GM12878 (cell line): ENCODE measurements at regions not wholly inside any gene's neighbourhood (a gene's known extent, or its start where the extent isn't known, plus 50 kb on each side); places are given as distances from the start of the nearest gene placed in this dataset.

Source experiments
- ATAC-seq: fragments of 200-7000 bp; cut with Tn5 transposase; 3 replicates; pipeline ENCODE4 v1.9.1; 2020; ENCODE audit warnings: mild to moderate bottlenecking, moderate library complexity
- BruUV-seq: library from RNA; stranded (reverse); fragments of 400-500 nt; replicated peaks from 2 replicates; lab custom pipeline; 2021; lab: Mats Ljungman, UMichigan
- CTCF ChIA-PET: fragments of 300-600 bp; sonication (Branson Sonifier 250); formaldehyde crosslinking; extraction: SDS; loops from one replicate; lab custom pipeline; 2021; ENCODE audit warnings: inconsistent platforms; lab: Yijun Ruan, JAX
- POLR2A ChIA-PET: fragments of 350-600 bp; formaldehyde crosslinking; extraction: SDS; loops from one replicate; lab custom pipeline; 2021; ENCODE audit warnings: inconsistent platforms; lab: Charles Lee
- RAD21 ChIA-PET: fragments of 300-600 bp; sonication (Branson Sonifier 250); formaldehyde crosslinking; loops from one replicate; lab custom pipeline; 2023; ENCODE audit warnings: antibody characterized with exemption; ENCODE audit not compliant: unreplicated experiment; lab: Charles Lee
- SMC1A ChIA-PET: fragments of 300-600 bp; sonication (Branson Sonifier 250); formaldehyde crosslinking; loops from one replicate; lab custom pipeline; 2023; ENCODE audit not compliant: unreplicated experiment, uncharacterized antibody; lab: Charles Lee
- DNase-seq: peaks from one replicate; pipeline ENCODE4 v3.0.0-alpha.2; 2011; ENCODE audit warnings: low read depth, low spot score
- FAIRE-seq: peaks from 3 replicates; lab custom pipeline; 2011; peaks lifted over from hg19 to GRCh38; lab: Jason Lieb, UNC
- H2AFZ ChIP-seq: 2 replicates; pipeline ENCODE4 v1.6.0; 2011; ENCODE audit warnings: low read depth, low read length, control low read depth; ENCODE audit not compliant: control insufficient read depth
- H3K27ac ChIP-seq: 2 replicates; pipeline ENCODE4 v1.5.1; 2011; ENCODE audit warnings: control low read depth; ENCODE audit not compliant: control insufficient read depth, insufficient read depth
- H3K27me3 ChIP-seq, 2 experiments: replicated peaks in 1 of 2; 2 replicates each; pipeline versions ENCODE4 v1.6.0 to v1.6.1; 2011; ENCODE audit warnings: low read length in 1 of 2; ENCODE audit not compliant: control insufficient read depth in 2 of 2, insufficient read depth in 2 of 2
- H3K36me3 ChIP-seq, 2 experiments: 2 replicates each; pipeline ENCODE4 v1.5.1; 2011; ENCODE audit warnings: low read length in 1 of 2; ENCODE audit not compliant: control insufficient read depth in 2 of 2, insufficient read depth in 2 of 2
- H3K4me1 ChIP-seq: 2 replicates; pipeline ENCODE4 v1.6.1; 2011; ENCODE audit warnings: mild to moderate bottlenecking, low read length, moderate library complexity, mixed read lengths; ENCODE audit not compliant: control insufficient read depth, insufficient read depth
- H3K4me2 ChIP-seq: 2 replicates; pipeline ENCODE4 v1.6.0; 2011; ENCODE audit warnings: control low read depth; ENCODE audit not compliant: control insufficient read depth, insufficient read depth
- H3K4me3 ChIP-seq: fragments of 200-600 bp; sonication (generic); 2 replicates; pipeline ENCODE4 v1.5.1; 2016
- H3K79me2 ChIP-seq: 2 replicates; pipeline ENCODE4 v1.6.0; 2011; ENCODE audit warnings: low read length; ENCODE audit not compliant: control insufficient read depth, insufficient read depth
- H3K9ac ChIP-seq: 2 replicates; pipeline ENCODE4 v1.8.0; 2011; ENCODE audit warnings: low read length, control low read depth, mixed read lengths; ENCODE audit not compliant: control insufficient read depth, insufficient read depth
- H3K9me3 ChIP-seq: replicated peaks from 3 replicates; pipeline ENCODE4 v1.5.1; 2011; ENCODE audit warnings: mild to moderate bottlenecking, low read length; ENCODE audit not compliant: control insufficient read depth, insufficient read depth
- H4K20me1 ChIP-seq: 2 replicates; pipeline ENCODE4 v1.6.0; 2011; ENCODE audit not compliant: control insufficient read depth, insufficient read depth
- BCLAF1 ChIP-seq: fragments of 450-650 bp; IDR thresholded peaks from 2 replicates; pipeline ENCODE4 v1.6.1; 2017; ENCODE audit warnings: antibody characterized with exemption, mild to moderate bottlenecking, moderate library complexity
- EGR1 ChIP-seq, 2 experiments: IDR thresholded peaks; 1 replicate in 1 of 2; 2 replicates in 1 of 2; pipeline ENCODE4 v1.6.1; 2011 to 2012; ENCODE audit warnings: low read depth in 2 of 2, low read length in 2 of 2, borderline replicate concordance in 1 of 2, mild to moderate bottlenecking in 1 of 2, moderate library complexity in 1 of 2
- FOXK2 ChIP-seq: fragments of 450-650 bp; IDR thresholded peaks from 2 replicates; pipeline ENCODE4 v1.6.1; 2017; ENCODE audit warnings: mild to moderate bottlenecking, moderate library complexity
- JUND ChIP-seq: IDR thresholded peaks from 2 replicates; pipeline ENCODE4 v1.6.1; 2012; ENCODE audit warnings: low read depth, mild to moderate bottlenecking, low read length, improper control_type of control experiment, moderate library complexity
- KLF5 ChIP-seq: fragments of 450-650 bp; IDR thresholded peaks from 2 replicates; pipeline ENCODE4 v1.6.1; 2014; ENCODE audit warnings: mild to moderate bottlenecking; ENCODE audit not compliant: partially characterized antibody
- MEF2B ChIP-seq: fragments of 450-650 bp; IDR thresholded peaks from 2 replicates; pipeline ENCODE4 v1.6.1; 2018; ENCODE audit warnings: mild to moderate bottlenecking, moderate library complexity; ENCODE audit not compliant: partially characterized antibody, poor library complexity, severe bottlenecking
- NFYA ChIP-seq: IDR thresholded peaks from 2 replicates; pipeline ENCODE4 v1.6.1; 2011; ENCODE audit warnings: low read depth, mild to moderate bottlenecking, low read length, improper control_type of control experiment, borderline replicate concordance
- NRF1 ChIP-seq: conservative IDR thresholded peaks from 2 replicates; pipeline ENCODE4 v1.6.1; 2011; ENCODE audit warnings: mild to moderate bottlenecking, low read depth, low read length, improper control_type of control experiment
- TCF7 ChIP-seq: IDR thresholded peaks from 2 replicates; pipeline ENCODE4 v1.6.1; 2014; ENCODE audit warnings: antibody characterized with exemption, borderline replicate concordance
- ZBED1 ChIP-seq: IDR thresholded peaks from 2 replicates; pipeline ENCODE4 v1.6.1; 2016; ENCODE audit warnings: borderline replicate concordance
- ZNF24 ChIP-seq: fragments of 450-650 bp; IDR thresholded peaks from 2 replicates; pipeline ENCODE4 v1.6.1; 2017; ENCODE audit warnings: antibody characterized with exemption, mild to moderate bottlenecking
- ZSCAN29 ChIP-seq: fragments of 450-650 bp; IDR thresholded peaks from 2 replicates; pipeline ENCODE4 v1.6.1; 2017; ENCODE audit warnings: mild to moderate bottlenecking, moderate library complexity
- WGBS: methylation state at CpG from one replicate; pipeline ENCODE4 v1.1.6; 2016; ENCODE audit warnings: low lambda C conversion rate; ENCODE audit not compliant: insufficient replicate concordance, insufficient coverage; ENCODE audit errors: missing lambda C conversion rate; 5-methylcytosine and 5-hydroxymethylcytosine counted together
- in situ Hi-C: fragments of 300-500 bp; cut with MboI; formaldehyde crosslinking; loops from 9 replicates; pipeline ENCODE4 v1.14.3; 2018; ENCODE audit warnings: mixed read lengths
- intact Hi-C: fragments of 100-400 bp; cut with micrococcal nuclease; formaldehyde crosslinking; loops from one replicate; pipeline ENCODE4 v1.14.2; 2022; ENCODE audit not compliant: unreplicated experiment
- TF ChIP-seq, protein P1 (sequence below): fragments of 450-650 bp; IDR thresholded peaks from 2 replicates; pipeline ENCODE4 v1.6.1; 2017; ENCODE audit warnings: mild to moderate bottlenecking, moderate library complexity
- TF ChIP-seq, protein P2 (sequence below), 3 experiments: IDR thresholded peaks in 2 of 3; conservative IDR thresholded peaks in 1 of 3; 2 replicates each; pipeline ENCODE4 v1.5.1; 2011; ENCODE audit warnings: low read depth in 3 of 3, low read length in 3 of 3, mild to moderate bottlenecking in 3 of 3, control low read depth in 2 of 3, moderate library complexity in 2 of 3, inconsistent platforms in 1 of 3, mixed read lengths in 1 of 3; ENCODE audit not compliant: control insufficient read depth in 2 of 3, insufficient read depth in 1 of 3; ENCODE audit errors: extremely low read depth in 1 of 3

DNA sequence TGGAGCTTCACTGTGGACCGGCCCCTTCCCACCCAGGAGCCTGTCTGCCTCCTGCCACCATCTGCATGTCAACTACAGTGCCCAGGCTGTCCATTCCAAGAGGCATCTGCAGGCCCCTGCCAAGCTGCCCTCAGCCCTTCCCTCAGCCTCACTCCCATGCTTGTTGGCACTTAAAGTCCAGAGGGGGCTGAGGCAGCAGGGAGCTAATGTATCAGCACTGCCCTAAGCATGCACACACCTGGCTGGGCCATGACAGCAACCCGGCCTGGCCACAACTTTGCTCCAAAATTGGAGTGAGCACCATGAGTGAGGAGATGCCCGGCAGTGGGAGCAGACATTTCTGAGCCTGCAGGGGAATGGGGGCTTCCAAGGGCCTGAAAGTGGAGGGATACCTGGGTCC, 417.5 kb upstream of the GRM3 start:
- BruUV-seq, result no TSS peak
- ChIA-PET CTCF (no interaction called here), SMC1A (interaction anchor here (0.6 to 1.6 kb wide), 2 partner anchors 10 to 11 kb away, joined by 3 read pairs; no protein-coding TSS in a partner anchor), RAD21 (no interaction called here), POLR2A (no interaction called here)
- WGBS, result 26% methylated on average over 3 of the region's 3 CpGs
- Histone ChIP-seq H3K4me1 (no peaks in the 10 kb centered on the region), H3K27ac (no peak overlapping the region), H3K9me3 (no peaks in the 10 kb centered on the region), H3K4me2 (no peak overlapping the region), H3K79me2 (no peaks in the 10 kb centered on the region), H3K9ac (no peak overlapping the region), H3K36me3 (no peaks in the 10 kb centered on the region), H3K4me3 (no peak overlapping the region), H3K27me3 (no peaks in the 10 kb centered on the region), H4K20me1 (no peaks in the 10 kb centered on the region), H2AFZ (no peak overlapping the region)
- in situ Hi-C loops (no loop called here), intact Hi-C loops (no loop called here)
- FAIRE-seq, result no peak
- no peak for ATAC-seq
- no peak for DNase-seq
- TF ChIP-seq ZSCAN29 (no peak), FOXK2 (no peak), EGR1 (IDR thresholded peaks at IDR 0.05; ENCODE audit: borderline replicate concordance in 1 of 2, low read depth in 2 of 2, low read length in 2 of 2) (no peak), BCLAF1 (no peak), KLF5 (no peak), TCF7 (no peak), ZNF24 (no peak), ZBED1 (no peak), MEF2B (no peak), JUND (no peak), NRF1 (no peak), NFYA (no peak)
- TF ChIP-seq, protein P1, sequence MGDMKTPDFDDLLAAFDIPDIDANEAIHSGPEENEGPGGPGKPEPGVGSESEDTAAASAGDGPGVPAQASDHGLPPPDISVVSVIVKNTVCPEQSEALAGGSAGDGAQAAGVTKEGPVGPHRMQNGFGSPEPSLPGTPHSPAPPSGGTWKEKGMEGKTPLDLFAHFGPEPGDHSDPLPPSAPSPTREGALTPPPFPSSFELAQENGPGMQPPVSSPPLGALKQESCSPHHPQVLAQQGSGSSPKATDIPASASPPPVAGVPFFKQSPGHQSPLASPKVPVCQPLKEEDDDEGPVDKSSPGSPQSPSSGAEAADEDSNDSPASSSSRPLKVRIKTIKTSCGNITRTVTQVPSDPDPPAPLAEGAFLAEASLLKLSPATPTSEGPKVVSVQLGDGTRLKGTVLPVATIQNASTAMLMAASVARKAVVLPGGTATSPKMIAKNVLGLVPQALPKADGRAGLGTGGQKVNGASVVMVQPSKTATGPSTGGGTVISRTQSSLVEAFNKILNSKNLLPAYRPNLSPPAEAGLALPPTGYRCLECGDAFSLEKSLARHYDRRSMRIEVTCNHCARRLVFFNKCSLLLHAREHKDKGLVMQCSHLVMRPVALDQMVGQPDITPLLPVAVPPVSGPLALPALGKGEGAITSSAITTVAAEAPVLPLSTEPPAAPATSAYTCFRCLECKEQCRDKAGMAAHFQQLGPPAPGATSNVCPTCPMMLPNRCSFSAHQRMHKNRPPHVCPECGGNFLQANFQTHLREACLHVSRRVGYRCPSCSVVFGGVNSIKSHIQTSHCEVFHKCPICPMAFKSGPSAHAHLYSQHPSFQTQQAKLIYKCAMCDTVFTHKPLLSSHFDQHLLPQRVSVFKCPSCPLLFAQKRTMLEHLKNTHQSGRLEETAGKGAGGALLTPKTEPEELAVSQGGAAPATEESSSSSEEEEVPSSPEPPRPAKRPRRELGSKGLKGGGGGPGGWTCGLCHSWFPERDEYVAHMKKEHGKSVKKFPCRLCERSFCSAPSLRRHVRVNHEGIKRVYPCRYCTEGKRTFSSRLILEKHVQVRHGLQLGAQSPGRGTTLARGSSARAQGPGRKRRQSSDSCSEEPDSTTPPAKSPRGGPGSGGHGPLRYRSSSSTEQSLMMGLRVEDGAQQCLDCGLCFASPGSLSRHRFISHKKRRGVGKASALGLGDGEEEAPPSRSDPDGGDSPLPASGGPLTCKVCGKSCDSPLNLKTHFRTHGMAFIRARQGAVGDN, result no peak
- TF ChIP-seq, protein P2, sequence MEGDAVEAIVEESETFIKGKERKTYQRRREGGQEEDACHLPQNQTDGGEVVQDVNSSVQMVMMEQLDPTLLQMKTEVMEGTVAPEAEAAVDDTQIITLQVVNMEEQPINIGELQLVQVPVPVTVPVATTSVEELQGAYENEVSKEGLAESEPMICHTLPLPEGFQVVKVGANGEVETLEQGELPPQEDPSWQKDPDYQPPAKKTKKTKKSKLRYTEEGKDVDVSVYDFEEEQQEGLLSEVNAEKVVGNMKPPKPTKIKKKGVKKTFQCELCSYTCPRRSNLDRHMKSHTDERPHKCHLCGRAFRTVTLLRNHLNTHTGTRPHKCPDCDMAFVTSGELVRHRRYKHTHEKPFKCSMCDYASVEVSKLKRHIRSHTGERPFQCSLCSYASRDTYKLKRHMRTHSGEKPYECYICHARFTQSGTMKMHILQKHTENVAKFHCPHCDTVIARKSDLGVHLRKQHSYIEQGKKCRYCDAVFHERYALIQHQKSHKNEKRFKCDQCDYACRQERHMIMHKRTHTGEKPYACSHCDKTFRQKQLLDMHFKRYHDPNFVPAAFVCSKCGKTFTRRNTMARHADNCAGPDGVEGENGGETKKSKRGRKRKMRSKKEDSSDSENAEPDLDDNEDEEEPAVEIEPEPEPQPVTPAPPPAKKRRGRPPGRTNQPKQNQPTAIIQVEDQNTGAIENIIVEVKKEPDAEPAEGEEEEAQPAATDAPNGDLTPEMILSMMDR (IDR thresholded peaks at IDR 0.05 in 2 of 3, conservative IDR thresholded peaks at IDR 0.05 in 1 of 3; ENCODE audit: control insufficient read depth in 2 of 3, extremely low read depth in 1 of 3, insufficient read depth in 1 of 3, low read depth in 3 of 3, low read length in 3 of 3), result no peak
